Loucy (cell line): ENCODE measurements at regions not wholly inside any gene's neighbourhood (a gene's known extent, or its start where the extent isn't known, plus 50 kb on each side); places are given as distances from the start of the nearest gene placed in this dataset.

ENCODE experiments used
- EZH2phosphoT487 ChIP-seq: fragments of 200-600 bp; IDR thresholded peaks from 2 replicates; pipeline ENCODE4 v1.6.1; 2018; ENCODE audit warnings: antibody characterized with exemption, mild to moderate bottlenecking, moderate library complexity, borderline replicate concordance
- TF ChIP-seq, protein P1 (sequence below): fragments of 200-600 bp; sonication (generic); conservative IDR thresholded peaks from 2 replicates; pipeline ENCODE4 v1.5.1; 2014; ENCODE audit warnings: mild to moderate bottlenecking, antibody characterized with exemption, low read length

DNA sequence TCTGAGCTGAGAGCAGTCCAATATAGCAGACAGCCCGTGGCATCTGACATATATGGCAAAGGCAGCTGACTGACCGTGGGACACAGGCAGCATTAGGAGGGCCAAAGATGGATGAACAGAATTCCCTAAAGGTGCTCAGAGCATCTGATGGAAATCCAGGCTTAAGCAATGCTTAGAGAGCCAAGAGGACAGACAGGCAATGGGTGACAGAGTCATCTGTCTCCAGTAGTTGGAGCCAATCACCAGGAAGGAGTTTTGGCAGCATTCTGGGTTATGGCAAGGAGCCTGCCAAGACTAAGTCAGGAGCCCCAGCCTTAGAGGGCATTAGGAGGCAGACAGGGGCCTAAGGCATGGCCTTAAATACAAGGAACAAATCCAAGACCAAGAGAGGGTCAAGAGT is 153.3 kb upstream of the USP9X start:
- no peak for TF ChIP-seq EZH2phosphoT487
- TF ChIP-seq, protein P1, sequence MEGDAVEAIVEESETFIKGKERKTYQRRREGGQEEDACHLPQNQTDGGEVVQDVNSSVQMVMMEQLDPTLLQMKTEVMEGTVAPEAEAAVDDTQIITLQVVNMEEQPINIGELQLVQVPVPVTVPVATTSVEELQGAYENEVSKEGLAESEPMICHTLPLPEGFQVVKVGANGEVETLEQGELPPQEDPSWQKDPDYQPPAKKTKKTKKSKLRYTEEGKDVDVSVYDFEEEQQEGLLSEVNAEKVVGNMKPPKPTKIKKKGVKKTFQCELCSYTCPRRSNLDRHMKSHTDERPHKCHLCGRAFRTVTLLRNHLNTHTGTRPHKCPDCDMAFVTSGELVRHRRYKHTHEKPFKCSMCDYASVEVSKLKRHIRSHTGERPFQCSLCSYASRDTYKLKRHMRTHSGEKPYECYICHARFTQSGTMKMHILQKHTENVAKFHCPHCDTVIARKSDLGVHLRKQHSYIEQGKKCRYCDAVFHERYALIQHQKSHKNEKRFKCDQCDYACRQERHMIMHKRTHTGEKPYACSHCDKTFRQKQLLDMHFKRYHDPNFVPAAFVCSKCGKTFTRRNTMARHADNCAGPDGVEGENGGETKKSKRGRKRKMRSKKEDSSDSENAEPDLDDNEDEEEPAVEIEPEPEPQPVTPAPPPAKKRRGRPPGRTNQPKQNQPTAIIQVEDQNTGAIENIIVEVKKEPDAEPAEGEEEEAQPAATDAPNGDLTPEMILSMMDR, result no peak
